ENCODE measurements at regions not wholly inside any gene's neighbourhood (a gene's known extent, or its start where the extent isn't known, plus 50 kb on each side); places are given as distances from the start of the nearest gene placed in this dataset.
"Not testable (repeated sequence)": the region's sequence is repeated elsewhere in the genome, so short reads cannot be mapped to it uniquely, and the experiment has no call there.

- peaks cover 6% of the 10 kb centered on the region for H3K4me1 ChIP-seq (ENCODE audit: control insufficient read depth, insufficient read depth, low read length, poor library complexity, severe bottlenecking)
- H3K36me3 ChIP-seq (ENCODE audit: control insufficient read depth, insufficient read depth, low read length): no peaks in the 10 kb centered on the region
- no peak overlapping the region for H3K4me3 ChIP-seq (ENCODE audit: extremely low read depth, insufficient read depth, low read length, poor library complexity, severe bottlenecking)
- peak overlapping the region; percentile 73 for H3K27ac ChIP-seq (ENCODE audit: low read depth, low read length, severe bottlenecking)
- H3K9me3 ChIP-seq (ENCODE audit: control insufficient read depth, low read length): no peaks in the 10 kb centered on the region
- WGBS, 2 experiments (ENCODE audit: insufficient coverage in 2 of 2): 84 to 93% methylated on average over 3 to 4 of the region's 5 CpGs
Observed at GRCh38 chr1:171397851-171398469, 84.0 kb downstream of the FMO4 start.

- no peaks in the 10 kb centered on the region for H3K9me3 ChIP-seq (ENCODE audit: control insufficient read depth, low read length)
- WGBS, 2 experiments (ENCODE audit: insufficient coverage in 2 of 2): 50 to 57% methylated on average over 6 of the region's 7 CpGs
- H3K36me3 ChIP-seq (ENCODE audit: control insufficient read depth, insufficient read depth, low read length): no peaks in the 10 kb centered on the region
- peaks cover 5% of the 10 kb centered on the region for H3K4me1 ChIP-seq (ENCODE audit: control insufficient read depth, insufficient read depth, low read length, poor library complexity, severe bottlenecking)
- H3K27ac ChIP-seq (ENCODE audit: low read depth, low read length, severe bottlenecking): no peak overlapping the region
- H3K4me3 ChIP-seq (ENCODE audit: extremely low read depth, insufficient read depth, low read length, poor library complexity, severe bottlenecking): no peak overlapping the region
Observed at GRCh38 chr1:171403393-171403792, 81.9 kb upstream of the PRRC2C start.

- Histone ChIP-seq H3K4me1 (ENCODE audit: control insufficient read depth, insufficient read depth, low read length, poor library complexity, severe bottlenecking) (peaks cover 5% of the 10 kb centered on the region), H3K27ac (ENCODE audit: low read depth, low read length, severe bottlenecking) (no peak overlapping the region), H3K9me3 (ENCODE audit: control insufficient read depth, low read length) (no peaks in the 10 kb centered on the region), H3K36me3 (ENCODE audit: control insufficient read depth, insufficient read depth, low read length) (no peaks in the 10 kb centered on the region), H3K4me3 (ENCODE audit: extremely low read depth, insufficient read depth, low read length, poor library complexity, severe bottlenecking) (no peak overlapping the region)
- WGBS, 2 experiments (ENCODE audit: insufficient coverage in 2 of 2): no CpG with 5 or more reads among the region's 1 CpG
Observed at GRCh38 chr1:171405391-171405714, 80.0 kb upstream of the PRRC2C start.

- H3K27ac ChIP-seq (ENCODE audit: low read depth, low read length, severe bottlenecking); H3K36me3 ChIP-seq (ENCODE audit: control insufficient read depth, insufficient read depth, low read length); H3K9me3 ChIP-seq (ENCODE audit: control insufficient read depth, low read length); H3K4me1 ChIP-seq (ENCODE audit: control insufficient read depth, insufficient read depth, low read length, poor library complexity, severe bottlenecking); H3K4me3 ChIP-seq (ENCODE audit: extremely low read depth, insufficient read depth, low read length, poor library complexity, severe bottlenecking): not testable (repeated sequence)
- WGBS, 2 experiments (ENCODE audit: insufficient coverage in 2 of 2): 82 to 83% methylated on average over 1 to 3 of the region's 6 CpGs
Observed at GRCh38 chr1:171413557-171413956, 71.8 kb upstream of the PRRC2C start.

- Histone ChIP-seq H3K9me3 (ENCODE audit: control insufficient read depth, low read length) (no peaks in the 10 kb centered on the region), H3K4me3 (ENCODE audit: extremely low read depth, insufficient read depth, low read length, poor library complexity, severe bottlenecking) (no peak overlapping the region), H3K4me1 (ENCODE audit: control insufficient read depth, insufficient read depth, low read length, poor library complexity, severe bottlenecking) (no peaks in the 10 kb centered on the region), H3K36me3 (ENCODE audit: control insufficient read depth, insufficient read depth, low read length) (no peaks in the 10 kb centered on the region), H3K27ac (ENCODE audit: low read depth, low read length, severe bottlenecking) (no peak overlapping the region)
- WGBS, 2 experiments (ENCODE audit: insufficient coverage in 2 of 2): 66% methylated on average over 2 of the region's 3 CpGs; no CpG with 5 or more reads in 1 of the 2 experiments
Observed at GRCh38 chr1:171418546-171418945, 66.8 kb upstream of the PRRC2C start.

GRCh38 chr1:171420810-171421209, 64.5 kb upstream of the PRRC2C start:
- Histone ChIP-seq H3K36me3 (ENCODE audit: control insufficient read depth, insufficient read depth, low read length) (no peaks in the 10 kb centered on the region), H3K9me3 (ENCODE audit: control insufficient read depth, low read length) (no peaks in the 10 kb centered on the region), H3K4me3 (ENCODE audit: extremely low read depth, insufficient read depth, low read length, poor library complexity, severe bottlenecking) (no peak overlapping the region), H3K4me1 (ENCODE audit: control insufficient read depth, insufficient read depth, low read length, poor library complexity, severe bottlenecking) (no peaks in the 10 kb centered on the region), H3K27ac (ENCODE audit: low read depth, low read length, severe bottlenecking) (no peak overlapping the region)

- WGBS, 2 experiments (ENCODE audit: insufficient coverage in 2 of 2): 86 to 91% methylated on average over 5 to 6 of the region's 10 CpGs
Observed at GRCh38 chr1:171421413-171422020, 63.8 kb upstream of the PRRC2C start.

GRCh38 chr1:171422511-171422910, 62.8 kb upstream of the PRRC2C start:
- WGBS, 2 experiments (ENCODE audit: insufficient coverage in 2 of 2): 79 to 88% methylated on average over 3 to 5 of the region's 5 CpGs
- Histone ChIP-seq H3K4me3 (ENCODE audit: extremely low read depth, insufficient read depth, low read length, poor library complexity, severe bottlenecking) (no peak overlapping the region), H3K9me3 (ENCODE audit: control insufficient read depth, low read length) (no peaks in the 10 kb centered on the region), H3K4me1 (ENCODE audit: control insufficient read depth, insufficient read depth, low read length, poor library complexity, severe bottlenecking) (no peaks in the 10 kb centered on the region), H3K27ac (ENCODE audit: low read depth, low read length, severe bottlenecking) (no peak overlapping the region), H3K36me3 (ENCODE audit: control insufficient read depth, insufficient read depth, low read length) (no peaks in the 10 kb centered on the region)

More at GRCh38 chr1:171421413-171422020, 63.8 kb upstream of the PRRC2C start:
- Histone ChIP-seq H3K36me3 (ENCODE audit: control insufficient read depth, insufficient read depth, low read length) (no peaks in the 10 kb centered on the region), H3K4me1 (ENCODE audit: control insufficient read depth, insufficient read depth, low read length, poor library complexity, severe bottlenecking) (no peaks in the 10 kb centered on the region), H3K27ac (ENCODE audit: low read depth, low read length, severe bottlenecking) (no peak overlapping the region), H3K4me3 (ENCODE audit: extremely low read depth, insufficient read depth, low read length, poor library complexity, severe bottlenecking) (no peak overlapping the region), H3K9me3 (ENCODE audit: control insufficient read depth, low read length) (no peaks in the 10 kb centered on the region)

- Histone ChIP-seq H3K4me1 (ENCODE audit: control insufficient read depth, insufficient read depth, low read length, poor library complexity, severe bottlenecking) (no peaks in the 10 kb centered on the region), H3K27ac (ENCODE audit: low read depth, low read length, severe bottlenecking) (no peak overlapping the region), H3K4me3 (ENCODE audit: extremely low read depth, insufficient read depth, low read length, poor library complexity, severe bottlenecking) (no peak overlapping the region), H3K9me3 (ENCODE audit: control insufficient read depth, low read length) (peaks cover 12% of the 10 kb centered on the region), H3K36me3 (ENCODE audit: control insufficient read depth, insufficient read depth, low read length) (no peaks in the 10 kb centered on the region)
- WGBS, 2 experiments (ENCODE audit: insufficient coverage in 2 of 2): 78 to 100% methylated on average over 1 to 2 of the region's 4 CpGs
Observed at GRCh38 chr1:171424494-171424893, 60.8 kb upstream of the PRRC2C start.

GRCh38 chr1:171426645-171427044, 58.7 kb upstream of the PRRC2C start:
- H3K27ac ChIP-seq (ENCODE audit: low read depth, low read length, severe bottlenecking): no peak overlapping the region
- no peak overlapping the region for H3K4me3 ChIP-seq (ENCODE audit: extremely low read depth, insufficient read depth, low read length, poor library complexity, severe bottlenecking)
- no peaks in the 10 kb centered on the region for H3K36me3 ChIP-seq (ENCODE audit: control insufficient read depth, insufficient read depth, low read length)
- H3K4me1 ChIP-seq (ENCODE audit: control insufficient read depth, insufficient read depth, low read length, poor library complexity, severe bottlenecking): no peaks in the 10 kb centered on the region
- peaks cover 15% of the 10 kb centered on the region for H3K9me3 ChIP-seq (ENCODE audit: control insufficient read depth, low read length)
- 91 to 97% methylated on average over 3 to 4 of the region's 4 CpGs for WGBS, 2 experiments (ENCODE audit: insufficient coverage in 2 of 2)

GRCh38 chr1:171427852-171428471, 57.4 kb upstream of the PRRC2C start:
- H3K4me1 ChIP-seq (ENCODE audit: control insufficient read depth, insufficient read depth, low read length, poor library complexity, severe bottlenecking): no peaks in the 10 kb centered on the region
- 86 to 100% methylated on average over 1 of the region's 4 CpGs for WGBS, 2 experiments (ENCODE audit: insufficient coverage in 2 of 2)
- no peak overlapping the region for H3K4me3 ChIP-seq (ENCODE audit: extremely low read depth, insufficient read depth, low read length, poor library complexity, severe bottlenecking)
- no peak overlapping the region for H3K27ac ChIP-seq (ENCODE audit: low read depth, low read length, severe bottlenecking)
- no peaks in the 10 kb centered on the region for H3K36me3 ChIP-seq (ENCODE audit: control insufficient read depth, insufficient read depth, low read length)
- H3K9me3 ChIP-seq (ENCODE audit: control insufficient read depth, low read length): peaks cover 15% of the 10 kb centered on the region
